MM.1S (cell line): ENCODE measurements at regions not wholly inside any gene's neighbourhood (a gene's known extent, or its start where the extent isn't known, plus 50 kb on each side); places are given as distances from the start of the nearest gene placed in this dataset.

ENCODE experiments used
- DNase-seq: peaks from one replicate; pipeline ENCODE4 v3.0.0-alpha.2; 2015
- H2AFZ ChIP-seq: fragments of 300-600 bp; sonication (generic); 2 replicates; pipeline ENCODE4 v1.6.0; 2016; ENCODE audit warnings: antibody characterized with exemption, low read length
- H3F3A ChIP-seq: fragments of 300-600 bp; sonication (generic); 2 replicates; pipeline ENCODE4 v1.6.1; 2016; ENCODE audit warnings: mild to moderate bottlenecking, antibody characterized with exemption, low read length, moderate library complexity, mixed read lengths; ENCODE audit not compliant: insufficient read depth
- H3K27ac ChIP-seq: fragments of 300-600 bp; sonication (generic); 2 replicates; pipeline ENCODE4 v1.5.1; 2016; ENCODE audit warnings: mild to moderate bottlenecking, low read length
- H3K27me3 ChIP-seq: fragments of 300-600 bp; sonication (generic); replicated peaks from 2 replicates; pipeline ENCODE4 v1.6.0; 2016; ENCODE audit warnings: low read length; ENCODE audit not compliant: insufficient read depth
- H3K36me3 ChIP-seq: fragments of 300-600 bp; sonication (generic); replicated peaks from 2 replicates; pipeline ENCODE4 v1.6.1; 2016; ENCODE audit warnings: mild to moderate bottlenecking, low read length, mixed read lengths; ENCODE audit not compliant: insufficient read depth
- H3K4me1 ChIP-seq: fragments of 300-600 bp; sonication (generic); 2 replicates; pipeline ENCODE4 v1.6.1; 2016; ENCODE audit warnings: low read length, mixed read lengths
- H3K4me2 ChIP-seq: fragments of 300-600 bp; sonication (generic); 2 replicates; pipeline ENCODE4 v1.6.0; 2016; ENCODE audit warnings: low read depth, low read length
- H3K4me3 ChIP-seq: fragments of 300-600 bp; sonication (generic); 2 replicates; pipeline ENCODE4 v1.5.1; 2016; ENCODE audit warnings: low read length, mixed read lengths
- H3K79me2 ChIP-seq: fragments of 300-600 bp; sonication (generic); 2 replicates; pipeline ENCODE4 v1.6.1; 2016; ENCODE audit warnings: mixed run types, low read length, mixed read lengths
- H3K9ac ChIP-seq: fragments of 300-600 bp; sonication (generic); 2 replicates; pipeline ENCODE4 v1.6.1; 2016; ENCODE audit warnings: low read length, mixed read lengths
- H3K9me2 ChIP-seq: fragments of 300-600 bp; sonication (generic); replicated peaks from 2 replicates; pipeline ENCODE4 v1.6.1; 2016; ENCODE audit warnings: mild to moderate bottlenecking, low read length, mixed read lengths; ENCODE audit not compliant: insufficient read depth
- H3K9me3 ChIP-seq: fragments of 300-600 bp; sonication (generic); replicated peaks from 2 replicates; pipeline ENCODE4 v1.6.1; 2016; ENCODE audit warnings: mild to moderate bottlenecking, low read length, mixed read lengths; ENCODE audit not compliant: insufficient read depth
- H4K20me1 ChIP-seq: fragments of 300-600 bp; sonication (generic); 2 replicates; pipeline ENCODE4 v1.6.1; 2016; ENCODE audit warnings: mild to moderate bottlenecking, low read length, moderate library complexity, mixed read lengths; ENCODE audit not compliant: insufficient read depth
- CTCF ChIP-seq: fragments of 300-600 bp; sonication (generic); IDR thresholded peaks from 2 replicates; pipeline ENCODE4 v1.5.1; 2016; ENCODE audit warnings: antibody characterized with exemption, low read length, mixed read lengths
- EZH2 ChIP-seq: fragments of 300-600 bp; sonication (generic); optimal IDR thresholded peaks from 2 replicates; pipeline ENCODE3; 2017; ENCODE audit warnings: low read depth, mild to moderate bottlenecking, antibody characterized with exemption, low read length, mixed read lengths
- EZH2phosphoT487 ChIP-seq: fragments of 300-600 bp; sonication (generic); IDR thresholded peaks from 2 replicates; pipeline ENCODE4 v1.6.1; 2018; ENCODE audit warnings: antibody characterized with exemption, low read length

- peaks cover 17% of the 10 kb centered on the region for H3K4me1 ChIP-seq
- no peak overlapping the region for H3K4me3 ChIP-seq
- H3K9me2 ChIP-seq, result no peaks in the 10 kb centered on the region
- no peak for DNase-seq
- H3K9me3 ChIP-seq, result no peaks in the 10 kb centered on the region
- no peak overlapping the region for H3K9ac ChIP-seq
- peaks cover 13% of the 10 kb centered on the region for H3F3A ChIP-seq
- TF ChIP-seq CTCF, result no peak
- no peak for TF ChIP-seq EZH2
- no peak for TF ChIP-seq EZH2phosphoT487
- H3K36me3 ChIP-seq, result no peaks in the 10 kb centered on the region
- H2AFZ ChIP-seq, result no peak overlapping the region
- H4K20me1 ChIP-seq, result peaks cover 3% of the 10 kb centered on the region; the same call in 1 of the 2 replicates
- H3K79me2 ChIP-seq, result no peaks in the 10 kb centered on the region
- H3K4me2 ChIP-seq, result no peak overlapping the region
- no peak overlapping the region for H3K27ac ChIP-seq
- peaks cover 47% of the 10 kb centered on the region for H3K27me3 ChIP-seq
Observed at GRCh38 chr5:138650196-138650595, 75.0 kb upstream of the HSPA9 start.

- Histone ChIP-seq H3K9me3 (no peaks in the 10 kb centered on the region), H3K79me2 (no peaks in the 10 kb centered on the region), H4K20me1 (peaks cover 3% of the 10 kb centered on the region; the same call in 1 of the 2 replicates), H3K4me1 (peaks cover 16% of the 10 kb centered on the region), H3K27ac (no peak overlapping the region), H2AFZ (no peak overlapping the region), H3K4me3 (no peak overlapping the region), H3K9me2 (no peaks in the 10 kb centered on the region), H3K27me3 (peaks cover 46% of the 10 kb centered on the region), H3K9ac (no peak overlapping the region), H3K36me3 (no peaks in the 10 kb centered on the region), H3K4me2 (no peak overlapping the region), H3F3A (peaks cover 13% of the 10 kb centered on the region)
- DNase-seq, result no peak
- TF ChIP-seq CTCF (no peak), EZH2 (no peak), EZH2phosphoT487 (no peak)
Observed at GRCh38 chr5:138649775-138650174, 74.6 kb upstream of the HSPA9 start.

GRCh38 chr5:138649316-138649720 is 74.1 kb upstream of the HSPA9 start:
- Histone ChIP-seq H3F3A (peaks cover 10% of the 10 kb centered on the region; the same call in 1 of the 2 replicates), H3K9ac (no peak overlapping the region), H3K4me1 (peaks cover 11% of the 10 kb centered on the region), H3K9me3 (no peaks in the 10 kb centered on the region), H4K20me1 (no peaks in the 10 kb centered on the region), H3K79me2 (no peaks in the 10 kb centered on the region), H3K4me3 (no peak overlapping the region), H3K27me3 (peaks cover 46% of the 10 kb centered on the region), H3K27ac (no peak overlapping the region), H3K9me2 (no peaks in the 10 kb centered on the region), H2AFZ (no peak overlapping the region), H3K4me2 (no peak overlapping the region), H3K36me3 (no peaks in the 10 kb centered on the region)
- TF ChIP-seq CTCF (no peak), EZH2 (no peak), EZH2phosphoT487 (no peak)
- no peak for DNase-seq
